GM23338 (cell line): ENCODE measurements at regions not wholly inside any gene's neighbourhood (a gene's known extent, or its start where the extent isn't known, plus 50 kb on each side); places are given as distances from the start of the nearest gene placed in this dataset.

Experiments used
- ATAC-seq: fragments of 200-7000 bp; cut with Tn5 transposase; 3 replicates; pipeline ENCODE4 v1.9.1; 2020
- DNase-seq: peaks from one replicate; pipeline ENCODE4 v3.0.0-alpha.2; 2015; ENCODE audit warnings: low spot score
- H2AFZ ChIP-seq: fragments of 200-600 bp; sonication (generic); 2 replicates; pipeline ENCODE4 v1.8.0; 2016; ENCODE audit warnings: antibody characterized with exemption, mild to moderate bottlenecking, moderate library complexity
- H3F3A ChIP-seq: fragments of 200-600 bp; sonication (generic); replicated peaks from 2 replicates; pipeline ENCODE4 v1.8.0; 2017; ENCODE audit warnings: antibody characterized with exemption, mixed run types, low read depth
- H3K27ac ChIP-seq: fragments of 200-600 bp; sonication (generic); 2 replicates; pipeline ENCODE4 v1.6.1; 2016; ENCODE audit warnings: low read depth
- H3K27me3 ChIP-seq: fragments of 200-600 bp; sonication (generic); 2 replicates; pipeline ENCODE4 v1.8.0; 2016; ENCODE audit warnings: mild to moderate bottlenecking, mixed run types, moderate library complexity; ENCODE audit not compliant: insufficient read depth
- H3K36me3 ChIP-seq: fragments of 200-600 bp; sonication (generic); 2 replicates; pipeline ENCODE4 v1.8.0; 2016; ENCODE audit warnings: mild to moderate bottlenecking; ENCODE audit not compliant: insufficient read depth
- H3K4me1 ChIP-seq: fragments of 200-600 bp; sonication (generic); 2 replicates; pipeline ENCODE4 v1.8.0; 2016; ENCODE audit warnings: mild to moderate bottlenecking, moderate library complexity; ENCODE audit not compliant: insufficient read depth
- H3K4me2 ChIP-seq: fragments of 200-600 bp; sonication (generic); 2 replicates; pipeline ENCODE4 v1.7.1; 2017; ENCODE audit warnings: mixed run types
- H3K4me3 ChIP-seq: fragments of 200-600 bp; sonication (generic); 2 replicates; pipeline ENCODE4 v1.6.1; 2016; ENCODE audit warnings: mixed run types
- H3K79me2 ChIP-seq: fragments of 200-600 bp; sonication (generic); replicated peaks from 2 replicates; pipeline ENCODE4 v1.8.0; 2017; ENCODE audit warnings: mild to moderate bottlenecking; ENCODE audit not compliant: insufficient read depth
- H3K9me2 ChIP-seq: fragments of 200-600 bp; sonication (generic); 2 replicates; pipeline ENCODE4 v1.8.0; 2017; ENCODE audit not compliant: insufficient read depth
- H4K20me1 ChIP-seq: fragments of 200-600 bp; sonication (generic); replicated peaks from 2 replicates; pipeline ENCODE4 v1.8.0; 2017; ENCODE audit warnings: mild to moderate bottlenecking; ENCODE audit not compliant: insufficient read depth
- H3K27ac Mint-ChIP-seq: 2 replicates; pipeline ENCODE4 v1.8.0; 2020; ENCODE audit warnings: inconsistent platforms, mild to moderate bottlenecking, moderate library complexity, mixed read lengths
- H3K27me3 Mint-ChIP-seq: 3 replicates; pipeline ENCODE4 v1.8.0; 2022; ENCODE audit warnings: low read depth, mild to moderate bottlenecking, moderate library complexity, mixed read lengths, inconsistent platforms; ENCODE audit not compliant: insufficient read depth, poor library complexity
- H3K36me3 Mint-ChIP-seq: 3 replicates; pipeline ENCODE4 v1.8.0; 2021; ENCODE audit warnings: low read depth, mild to moderate bottlenecking, inconsistent platforms, moderate library complexity, mixed read lengths
- H3K4me1 Mint-ChIP-seq: 3 replicates; pipeline ENCODE4 v1.8.0; 2020; ENCODE audit warnings: mild to moderate bottlenecking, inconsistent platforms, mixed read lengths
- H3K4me3 Mint-ChIP-seq: 3 replicates; pipeline ENCODE4 v1.8.0; 2021; ENCODE audit warnings: moderate library complexity, mild to moderate bottlenecking, inconsistent platforms, mixed read lengths
- H3K9me3 Mint-ChIP-seq: 3 replicates; pipeline ENCODE4 v1.8.0; 2020; ENCODE audit warnings: moderate library complexity, mild to moderate bottlenecking, inconsistent platforms, mixed read lengths
- ETS1 ChIP-seq: IDR thresholded peaks from 2 replicates; pipeline ENCODE4 v1.6.1; 2016; ENCODE audit warnings: antibody characterized with exemption
- EZH2 ChIP-seq: fragments of 200-600 bp; sonication (generic); IDR thresholded peaks from one replicate; pipeline ENCODE4 v1.8.0; 2017; ENCODE audit warnings: antibody characterized with exemption, mild to moderate bottlenecking, low read depth; ENCODE audit not compliant: unreplicated experiment
- EZH2phosphoT487 ChIP-seq: fragments of 200-600 bp; sonication (generic); IDR thresholded peaks from one replicate; pipeline ENCODE4 v1.8.1; 2018; ENCODE audit warnings: antibody characterized with exemption; ENCODE audit not compliant: unreplicated experiment
- JUNB ChIP-seq: IDR thresholded peaks from one replicate; pipeline ENCODE4 v1.6.1; 2016; ENCODE audit warnings: antibody characterized with exemption; ENCODE audit not compliant: unreplicated experiment
- NANOG ChIP-seq: IDR thresholded peaks from 2 replicates; pipeline ENCODE4 v1.6.1; 2016; ENCODE audit warnings: antibody characterized with exemption, borderline replicate concordance
- POLR2AphosphoS5 ChIP-seq: IDR thresholded peaks from 2 replicates; pipeline ENCODE4 v1.6.1; 2016; ENCODE audit warnings: antibody characterized with exemption, low read depth
- REST ChIP-seq: IDR thresholded peaks from one replicate; pipeline ENCODE4 v1.6.1; 2018; ENCODE audit warnings: antibody characterized with exemption; ENCODE audit not compliant: unreplicated experiment
- STAT1 ChIP-seq: IDR thresholded peaks from one replicate; pipeline ENCODE4 v1.6.1; 2016; ENCODE audit warnings: antibody characterized with exemption; ENCODE audit not compliant: unreplicated experiment
- ZNF114 ChIP-seq: fragments of 250-450 bp; sonication (Bioruptor Pico); IDR thresholded peaks from 2 replicates; pipeline ENCODE4 v1.5.0; 2020; ENCODE audit warnings: mild to moderate bottlenecking, moderate library complexity
- ZNF331 ChIP-seq: fragments of 250-450 bp; sonication (Bioruptor Pico); IDR thresholded peaks from 2 replicates; pipeline ENCODE4 v1.5.0; 2020; ENCODE audit warnings: low read depth, mild to moderate bottlenecking, moderate library complexity

- TF ChIP-seq REST: no peak
- no peak for TF ChIP-seq ZNF114 (CRISPR knock-in tag)
- TF ChIP-seq ETS1: no peak
- TF ChIP-seq EZH2: no peak
- no peak for TF ChIP-seq NANOG
These were observed 166.7 kb upstream of the LHX5 start (continued) for GRCh38 chr12:113638460-113638775.

- H3K4me3 ChIP-seq: no peak overlapping the region
- DNase-seq: no peak
- H3F3A ChIP-seq: 0 out of 2 replicates have a peak, but pooled peaks cover 8% of the 10 kb centered on the region
- no peak overlapping the region for H3K4me3 Mint-ChIP-seq
- H3K27me3 Mint-ChIP-seq: peaks cover 17% of the 10 kb centered on the region
- no peaks in the 10 kb centered on the region for H3K27me3 ChIP-seq
- peaks cover 15% of the 10 kb centered on the region for H3K4me1 ChIP-seq
- H3K4me2 ChIP-seq: no peak overlapping the region
- H4K20me1 ChIP-seq: no peaks in the 10 kb centered on the region
- H3K36me3 Mint-ChIP-seq: peaks cover 9% of the 10 kb centered on the region
- no peak for ATAC-seq
- no peak overlapping the region for H3K27ac ChIP-seq
- H3K9me3 Mint-ChIP-seq: peaks cover 14% of the 10 kb centered on the region; the same call in 2 of the 3 replicates
- H3K27ac Mint-ChIP-seq: no peak overlapping the region
- H3K4me1 Mint-ChIP-seq: peaks cover 25% of the 10 kb centered on the region
- peaks cover 5% of the 10 kb centered on the region; the same call in 1 of the 2 replicates for H3K36me3 ChIP-seq
- no peak overlapping the region for H2AFZ ChIP-seq
- no peaks in the 10 kb centered on the region for H3K79me2 ChIP-seq
- H3K9me2 ChIP-seq: peaks cover 3% of the 10 kb centered on the region; the same call in 1 of the 2 replicates
- TF ChIP-seq REST (no peak), ZNF331 (no peak), EZH2 (no peak), POLR2AphosphoS5 (no peak), JUNB (no peak), ETS1 (no peak), STAT1 (no peak), EZH2phosphoT487 (no peak), ZNF114 (CRISPR knock-in tag) (no peak), NANOG (no peak)
These were observed 163.3 kb upstream of the LHX5 start for GRCh38 chr12:113634982-113635381.
